T-cell (primary cell): ENCODE measurements at regions not wholly inside any gene's neighbourhood (a gene's known extent, or its start where the extent isn't known, plus 50 kb on each side); places are given as distances from the start of the nearest gene placed in this dataset.

Source experiments
- ATAC-seq, 4 experiments: fragments of 200-7000 bp in 3 of 4; fragments of 150-1000 bp in 1 of 4; cut with Tn5 transposase; replicated peaks in 1 of 4; 1 replicate in 3 of 4; 2 replicates in 1 of 4; pipeline ENCODE4 v1.10.0; 2021; ENCODE audit warnings: moderate library complexity in 3 of 4, mild to moderate bottlenecking in 2 of 4, moderate number of reproducible peaks in 1 of 4
- CTCF ChIA-PET, 2 donors: fragments of 300-600 bp; sonication (Branson Sonifier 250); formaldehyde crosslinking; loops; one replicate each; lab custom pipeline; 2022; ENCODE audit warnings: antibody characterized with exemption in 2 of 2; lab: Charles Lee
- POLR2A ChIA-PET, 2 donors: fragments of 300-600 bp; sonication (Branson Sonifier 250); formaldehyde crosslinking; loops; one replicate each; lab custom pipeline; 2022; ENCODE audit warnings: antibody characterized with exemption in 2 of 2; lab: Charles Lee
- DNase-seq, 35 experiments: peaks; one replicate each; pipeline versions ENCODE4 v3.0.0 to v3.0.0-alpha.2; 2013 to 2023
- H3K27ac ChIP-seq: one replicate; pipeline ENCODE4 v1.5.1; 2013; ENCODE audit warnings: low read length
- H3K27me3 ChIP-seq, 2 experiments: replicated peaks in 1 of 2; 1 replicate in 1 of 2; 2 replicates in 1 of 2; pipeline versions ENCODE4 v1.6.1 to v1.7.0; 2013; ENCODE audit warnings: low read length in 1 of 2, mixed read lengths in 1 of 2; ENCODE audit not compliant: control insufficient read depth in 2 of 2, insufficient read depth in 2 of 2; ENCODE audit errors: extremely low read depth in 1 of 2
- H3K36me3 ChIP-seq, 2 donors: 1 replicate in 1 of 2; 2 replicates in 1 of 2; pipeline versions ENCODE4 v1.6.1 to v1.7.0; 2013; ENCODE audit warnings: low read length in 1 of 2; ENCODE audit not compliant: control insufficient read depth in 2 of 2, insufficient read depth in 1 of 2; ENCODE audit errors: extremely low read depth in 1 of 2
- H3K4me1 ChIP-seq, 2 experiments: 1 replicate in 1 of 2; 2 replicates in 1 of 2; pipeline versions ENCODE4 v1.6.1 to v1.7.0; 2013; ENCODE audit warnings: low read length in 2 of 2, mixed read lengths in 1 of 2; ENCODE audit not compliant: insufficient read depth in 2 of 2, control insufficient read depth in 1 of 2; ENCODE audit errors: extremely low read depth in 1 of 2
- H3K4me3 ChIP-seq, 2 donors: 1 replicate in 1 of 2; 2 replicates in 1 of 2; pipeline versions ENCODE4 v1.5.1 to v1.7.0; 2013; ENCODE audit warnings: mild to moderate bottlenecking in 2 of 2, low read length in 1 of 2, moderate library complexity in 1 of 2; ENCODE audit not compliant: control insufficient read depth in 1 of 2; ENCODE audit errors: extremely low read depth in 1 of 2
- H3K9me3 ChIP-seq: 2 replicates; pipeline ENCODE4 v1.7.0; 2013
- H3K27ac Mint-ChIP-seq, 2 donors: one replicate each; pipeline ENCODE4 v1.8.0; 2020 to 2021; ENCODE audit warnings: mild to moderate bottlenecking in 2 of 2, mixed read lengths in 2 of 2
- H3K27me3 Mint-ChIP-seq, 2 donors: one replicate each; pipeline ENCODE4 v1.8.0; 2021 to 2022; ENCODE audit warnings: mixed read lengths in 2 of 2
- H3K36me3 Mint-ChIP-seq: one replicate; pipeline ENCODE4 v1.8.0; 2021; ENCODE audit warnings: mixed read lengths
- H3K4me1 Mint-ChIP-seq, 3 donors: one replicate each; pipeline ENCODE4 v1.8.0; 2020 to 2022; ENCODE audit warnings: mixed read lengths in 3 of 3, mild to moderate bottlenecking in 1 of 3
- H3K4me3 Mint-ChIP-seq, 3 donors: one replicate each; pipeline ENCODE4 v1.8.0; 2020 to 2022; ENCODE audit warnings: mild to moderate bottlenecking in 3 of 3, mixed read lengths in 3 of 3, moderate library complexity in 3 of 3
- H3K9me3 Mint-ChIP-seq, 3 donors: one replicate each; pipeline ENCODE4 v1.8.0; 2020 to 2022; ENCODE audit warnings: mixed read lengths in 3 of 3
- WGBS: methylation state at CpG from one replicate; pipeline ENCODE4 v1.1.5; 2013; ENCODE audit warnings: missing lambda C conversion rate; ENCODE audit not compliant: insufficient coverage; 5-methylcytosine and 5-hydroxymethylcytosine counted together

GRCh38 chr21:20302084-20302483, 696.1 kb upstream of the NCAM2 start:
- Mint-ChIP-seq H3K27me3 (no peaks in the 10 kb centered on the region), H3K4me1 (no peaks in the 10 kb centered on the region)
- CTCF ChIA-PET: no interaction called here

GRCh38 chr21:20306836-20307235, 691.4 kb upstream of the NCAM2 start:
- Mint-ChIP-seq H3K4me3 (no peak overlapping the region), H3K9me3 (peaks cover 4 to 22% (median 9%) of the 10 kb centered on the region in 3 donors), H3K27me3 (no peaks in the 10 kb centered on the region), H3K36me3 (no peaks in the 10 kb centered on the region), H3K4me1 (no peaks in the 10 kb centered on the region), H3K27ac (no peak overlapping the region)
- ATAC-seq (no peak), DNase-seq (no peak)
- Histone ChIP-seq H3K36me3 (no peaks in the 10 kb centered on the region), H3K27me3 (no peaks in the 10 kb centered on the region), H3K4me1 (no peaks in the 10 kb centered on the region), H3K4me3 (no peak overlapping the region), H3K27ac (no peak overlapping the region), H3K9me3 (no peaks in the 10 kb centered on the region)
- ChIA-PET CTCF (no interaction called here), POLR2A (no interaction called here)
- WGBS: no CpG with 5 or more reads among the region's 3 CpGs

More at GRCh38 chr21:20302084-20302483, 696.1 kb upstream of the NCAM2 start:
- no peak for DNase-seq
- Histone ChIP-seq H3K4me1 (no peaks in the 10 kb centered on the region), H3K9me3 (no peaks in the 10 kb centered on the region), H3K27ac (no peak overlapping the region), H3K36me3 (no peaks in the 10 kb centered on the region), H3K27me3 (no peaks in the 10 kb centered on the region), H3K4me3 (no peak overlapping the region)
- H3K9me3 Mint-ChIP-seq: peaks cover 2 to 14% (median 12%) of the 10 kb centered on the region in 3 donors
- POLR2A ChIA-PET: no interaction called here
- H3K4me3 Mint-ChIP-seq: no peak overlapping the region
- WGBS: 90% methylated on average over 6 of the region's 6 CpGs
- ATAC-seq: no peak
- no peaks in the 10 kb centered on the region for H3K36me3 Mint-ChIP-seq
- no peak overlapping the region for H3K27ac Mint-ChIP-seq

GRCh38 chr21:20308586-20309315, 689.5 kb upstream of the NCAM2 start:
- peaks cover 4 to 17% (median 7%) of the 10 kb centered on the region in 3 donors for H3K9me3 Mint-ChIP-seq
- Histone ChIP-seq H3K36me3 (no peaks in the 10 kb centered on the region), H3K4me3 (no peak overlapping the region), H3K9me3 (no peaks in the 10 kb centered on the region), H3K27ac (no peak overlapping the region), H3K4me1 (no peaks in the 10 kb centered on the region), H3K27me3 (no peaks in the 10 kb centered on the region)
- H3K4me1 Mint-ChIP-seq: no peaks in the 10 kb centered on the region
- ATAC-seq: no peak
- POLR2A ChIA-PET: no interaction called here
- H3K36me3 Mint-ChIP-seq: no peaks in the 10 kb centered on the region
- CTCF ChIA-PET: no interaction called here
- whole genome bisulfite sequencing: 88% methylated on average over 2 of the region's 6 CpGs
- DNase-seq: no peak
- H3K27ac Mint-ChIP-seq: no peak overlapping the region
- H3K4me3 Mint-ChIP-seq: no peak overlapping the region
- no peaks in the 10 kb centered on the region for H3K27me3 Mint-ChIP-seq

GRCh38 chr21:20311234-20311787, 686.9 kb upstream of the NCAM2 start:
- Histone ChIP-seq H3K36me3 (no peaks in the 10 kb centered on the region), H3K4me1 (no peaks in the 10 kb centered on the region), H3K4me3 (no peak overlapping the region), H3K9me3 (no peaks in the 10 kb centered on the region), H3K27me3 (no peaks in the 10 kb centered on the region), H3K27ac (no peak overlapping the region)
- Mint-ChIP-seq H3K27ac (no peak overlapping the region), H3K4me1 (no peaks in the 10 kb centered on the region), H3K4me3 (no peak overlapping the region), H3K27me3 (no peaks in the 10 kb centered on the region), H3K9me3 (peaks cover 4 to 25% (median 10%) of the 10 kb centered on the region in 3 donors), H3K36me3 (no peaks in the 10 kb centered on the region)
- POLR2A ChIA-PET: no interaction called here
- DNase-seq (no peak), ATAC-seq (no peak)
- no CpG with 5 or more reads among the region's 1 CpG for WGBS
- CTCF ChIA-PET: no interaction called here

- no peak overlapping the region for H3K27ac ChIP-seq
- CTCF ChIA-PET: no interaction called here
- POLR2A ChIA-PET: no interaction called here
- Mint-ChIP-seq H3K4me3 (no peak overlapping the region), H3K27me3 (no peaks in the 10 kb centered on the region), H3K4me1 (no peaks in the 10 kb centered on the region), H3K27ac (no peak overlapping the region), H3K9me3 (peaks cover 4 to 34% (median 15%) of the 10 kb centered on the region in 3 donors), H3K36me3 (no peaks in the 10 kb centered on the region)
- H3K4me3 ChIP-seq: no peak overlapping the region
- no peaks in the 10 kb centered on the region for H3K9me3 ChIP-seq
- no peak for DNase-seq
- no peak for ATAC-seq
- no CpG with 5 or more reads among the region's 3 CpGs for WGBS
- no peaks in the 10 kb centered on the region for H3K36me3 ChIP-seq
- H3K27me3 ChIP-seq: no peaks in the 10 kb centered on the region
- H3K4me1 ChIP-seq: no peaks in the 10 kb centered on the region
Measured at GRCh38 chr21:20313013-20313412, 685.2 kb upstream of the NCAM2 start.

GRCh38 chr21:20315042-20315441, 683.2 kb upstream of the NCAM2 start:
- POLR2A ChIA-PET: no interaction called here
- Histone ChIP-seq H3K27ac (no peak overlapping the region), H3K27me3 (no peaks in the 10 kb centered on the region), H3K9me3 (no peaks in the 10 kb centered on the region), H3K36me3 (no peaks in the 10 kb centered on the region), H3K4me3 (no peak overlapping the region), H3K4me1 (no peaks in the 10 kb centered on the region)
- DNase-seq (no peak), ATAC-seq (no peak)
- CTCF ChIA-PET: no interaction called here
- no CpG with 5 or more reads among the region's 1 CpG for WGBS
- Mint-ChIP-seq H3K27ac (no peak overlapping the region), H3K4me3 (no peak overlapping the region), H3K9me3 (peaks cover 0 to 27% (median 15%) of the 10 kb centered on the region in 3 donors), H3K27me3 (no peaks in the 10 kb centered on the region), H3K36me3 (no peaks in the 10 kb centered on the region), H3K4me1 (no peaks in the 10 kb centered on the region)
